GM18868 (cell line): ENCODE measurements at regions not wholly inside any gene's neighbourhood (a gene's known extent, or its start where the extent isn't known, plus 50 kb on each side); places are given as distances from the start of the nearest gene placed in this dataset.

ENCODE experiments used
- ATAC-seq: cut with Tn5 transposase; IDR thresholded peaks from one replicate; pipeline ENCODE4 v1.9.1; 2021; ENCODE audit warnings: mild to moderate bottlenecking, moderate library complexity; ENCODE audit not compliant: unreplicated experiment

DNA sequence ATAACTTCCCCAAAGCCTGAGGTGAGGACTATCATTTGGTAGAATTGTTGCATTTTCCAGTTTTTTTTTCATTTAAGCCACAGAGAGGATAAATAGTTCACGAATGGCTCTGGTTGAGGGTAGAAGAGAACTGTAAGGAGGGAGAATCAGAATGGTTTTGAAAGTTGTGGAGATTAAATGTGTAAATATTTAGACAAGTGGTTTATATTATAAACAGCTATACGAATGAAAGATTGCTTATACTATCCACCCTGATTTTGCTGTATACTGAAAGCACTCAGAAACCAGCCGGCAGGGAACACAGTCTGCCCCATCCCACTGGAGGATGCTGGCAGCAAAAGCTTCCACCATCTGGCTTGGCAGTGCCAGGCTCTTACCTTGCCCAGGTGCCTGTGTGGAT, 341.1 kb downstream of the RAPGEF2 start:
- ATAC-seq = no peak

DNA sequence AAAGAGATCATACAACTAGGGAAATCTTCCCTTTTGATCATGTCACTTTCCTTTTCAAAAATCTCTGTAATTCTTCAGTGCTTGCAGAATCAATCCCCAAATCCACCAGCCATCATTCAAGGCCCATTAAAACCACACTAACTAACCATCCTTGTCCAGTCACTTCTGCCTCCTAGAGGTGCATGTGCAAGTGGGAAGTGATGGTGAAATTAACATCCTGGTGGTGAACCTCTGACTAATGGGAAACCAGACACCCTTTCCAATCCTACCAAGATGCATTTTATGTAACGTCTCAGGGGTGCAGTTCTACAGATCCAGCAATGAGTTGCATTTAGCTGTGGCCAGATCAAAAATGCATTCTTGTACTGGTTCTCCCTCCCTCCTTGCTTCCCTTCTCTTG, 341.8 kb downstream of the RAPGEF2 start:
- ATAC-seq = no peak

DNA sequence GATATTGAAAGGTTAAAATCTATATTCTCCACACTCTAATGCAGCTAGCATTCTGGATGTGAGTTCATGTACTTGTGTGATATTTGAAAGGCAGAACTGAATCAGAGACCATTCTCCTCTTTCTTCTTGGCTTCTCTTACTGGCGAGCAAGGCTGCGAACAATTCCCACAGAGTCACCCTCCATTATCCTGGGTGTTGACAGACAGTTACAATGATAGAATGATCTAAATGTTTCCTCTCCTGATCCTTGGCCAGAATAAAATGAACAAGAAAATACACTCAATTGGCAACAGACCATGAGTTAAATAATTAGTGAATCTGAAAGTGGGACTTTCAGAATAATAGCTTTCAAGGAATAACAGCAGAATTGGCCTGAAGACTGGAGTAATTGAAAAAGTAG, 342.8 kb downstream of the RAPGEF2 start:
- no peak for ATAC-seq

DNA sequence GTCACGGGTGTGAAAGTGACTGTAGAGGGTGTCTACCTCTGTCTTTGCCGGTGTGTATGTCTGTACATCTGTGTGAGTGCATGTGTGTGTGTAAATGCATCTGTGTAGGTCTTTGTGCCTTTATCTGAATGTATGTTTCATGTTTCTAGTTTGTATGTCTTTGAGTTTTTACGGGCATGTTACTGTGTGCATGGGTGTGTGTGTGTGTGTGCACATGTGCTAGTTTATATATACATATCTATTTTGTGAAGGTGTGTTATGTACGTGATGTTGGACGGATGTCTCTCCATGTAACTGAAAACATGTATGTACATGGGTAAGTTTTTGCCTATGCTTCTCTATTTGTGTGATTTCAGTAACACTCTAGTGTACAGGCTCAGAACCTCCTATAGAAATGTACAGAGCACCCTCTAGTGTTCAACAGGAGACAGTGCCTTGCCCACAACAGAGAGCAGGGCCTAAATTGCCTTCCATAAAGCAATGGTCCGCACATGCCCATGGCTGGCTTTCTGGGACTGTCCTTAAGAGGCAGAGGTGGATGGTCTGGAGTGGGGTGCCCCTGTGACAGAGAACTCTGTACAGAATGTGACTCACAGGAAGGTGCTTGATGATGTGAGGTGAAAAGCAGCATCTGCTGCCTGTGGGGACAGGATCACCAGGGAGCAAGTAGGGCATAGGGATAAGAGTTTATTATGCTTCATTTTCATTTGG, 343.5 kb downstream of the RAPGEF2 start:
- peak; percentile 99 for ATAC-seq

DNA sequence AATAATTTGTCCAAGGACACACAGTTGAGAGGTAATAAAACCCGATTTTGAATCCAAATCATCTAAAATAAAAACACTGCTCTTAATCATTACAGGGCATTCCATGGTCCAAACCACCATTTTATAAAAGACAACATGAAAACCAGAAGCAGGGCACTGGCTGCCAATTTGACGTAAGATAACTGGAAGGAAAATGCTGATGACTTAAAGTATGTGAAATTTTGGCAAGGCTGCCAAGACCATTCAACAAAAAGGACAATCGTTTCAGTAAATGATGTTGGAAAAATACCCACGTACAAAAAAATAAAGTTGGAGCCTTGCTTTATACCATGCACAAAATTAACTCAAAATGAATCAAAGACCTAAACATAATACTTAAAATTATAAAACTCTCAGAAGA, 344.4 kb downstream of the RAPGEF2 start:
- ATAC-seq = no peak

DNA sequence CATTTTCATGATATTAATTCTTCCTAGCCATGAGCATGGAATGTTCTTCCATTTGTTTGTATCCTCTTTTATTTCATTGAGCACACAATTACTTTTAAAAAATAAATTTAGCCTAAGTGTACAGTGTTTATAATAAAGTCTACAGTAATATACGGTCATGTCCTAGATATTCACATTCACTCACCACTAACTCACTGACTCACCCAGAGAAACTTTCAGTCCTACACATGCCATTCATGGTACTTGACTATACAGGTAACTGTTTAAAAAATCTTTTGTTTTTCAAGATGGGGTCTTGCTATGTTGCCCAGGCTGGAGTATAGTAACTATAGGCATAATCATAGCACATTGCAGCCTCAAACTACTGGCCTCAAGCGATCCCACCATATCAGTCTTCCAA, 348.1 kb downstream of the RAPGEF2 start:
- no peak for ATAC-seq

DNA sequence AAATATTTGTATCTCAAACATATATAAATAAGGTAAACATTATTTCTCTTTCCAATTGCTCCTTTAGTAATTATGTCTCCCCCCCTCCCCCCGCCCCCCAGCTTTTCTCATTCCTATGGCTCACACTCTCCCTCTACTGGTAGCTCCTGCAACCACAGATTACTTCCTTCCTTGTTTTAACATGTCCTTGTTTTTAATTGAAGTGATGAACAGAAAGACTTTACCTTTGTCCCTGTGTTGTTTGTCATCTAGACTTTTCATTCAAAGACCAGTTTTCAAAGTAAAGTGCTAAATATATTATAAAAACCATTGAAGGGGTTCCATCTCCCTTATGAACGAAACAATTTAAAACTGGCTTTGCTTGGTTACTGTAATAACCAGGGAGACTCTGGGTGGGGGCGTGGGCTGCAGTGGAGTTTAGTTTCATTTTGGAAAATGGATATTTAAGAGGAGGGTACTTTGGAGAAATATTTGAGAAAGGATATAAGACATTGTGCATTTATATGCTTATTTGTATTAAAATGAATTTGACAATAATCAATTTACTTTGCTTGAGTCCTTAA, 352.9 kb downstream of the RAPGEF2 start:
- peak; percentile 79 for ATAC-seq

DNA sequence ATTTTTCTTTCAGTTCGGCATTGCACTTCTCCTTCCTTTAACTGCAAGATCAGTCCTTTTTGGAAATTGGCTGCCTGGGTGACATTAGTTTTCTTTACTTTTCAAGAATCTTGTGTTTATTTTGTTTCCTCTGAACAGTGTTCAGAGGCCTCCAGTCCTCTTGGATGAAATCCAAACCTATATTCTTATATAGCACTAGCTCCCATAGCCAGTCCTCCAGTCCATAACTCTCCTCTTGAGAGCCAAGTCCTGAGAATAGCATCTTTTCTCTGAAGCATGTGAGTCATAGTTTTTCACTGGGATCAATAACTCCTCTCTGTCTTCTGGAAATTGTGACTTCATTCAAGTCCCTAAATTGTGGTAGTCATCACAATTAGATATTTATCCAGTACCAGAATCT, 357.5 kb downstream of the RAPGEF2 start:
- no peak for ATAC-seq

DNA sequence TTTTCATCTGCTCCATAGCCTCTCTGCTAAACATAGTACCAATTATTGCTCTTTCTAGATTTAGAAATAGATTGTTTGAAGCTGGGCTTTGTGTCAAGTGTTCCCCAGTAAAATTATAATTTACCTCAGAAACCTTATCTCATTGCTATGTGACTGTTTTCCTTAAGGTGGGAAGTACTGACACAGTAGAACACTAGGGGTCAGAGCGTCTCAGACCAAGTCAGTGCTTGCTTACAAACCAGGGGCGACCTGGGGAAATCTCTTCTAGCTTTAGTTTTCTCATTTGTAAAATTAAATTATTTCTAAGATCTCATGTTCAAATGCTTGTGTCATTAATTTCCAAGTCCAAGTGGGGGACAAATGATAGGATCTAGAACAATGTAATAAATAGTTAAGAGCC, 360.4 kb downstream of the RAPGEF2 start:
- no peak for ATAC-seq

DNA sequence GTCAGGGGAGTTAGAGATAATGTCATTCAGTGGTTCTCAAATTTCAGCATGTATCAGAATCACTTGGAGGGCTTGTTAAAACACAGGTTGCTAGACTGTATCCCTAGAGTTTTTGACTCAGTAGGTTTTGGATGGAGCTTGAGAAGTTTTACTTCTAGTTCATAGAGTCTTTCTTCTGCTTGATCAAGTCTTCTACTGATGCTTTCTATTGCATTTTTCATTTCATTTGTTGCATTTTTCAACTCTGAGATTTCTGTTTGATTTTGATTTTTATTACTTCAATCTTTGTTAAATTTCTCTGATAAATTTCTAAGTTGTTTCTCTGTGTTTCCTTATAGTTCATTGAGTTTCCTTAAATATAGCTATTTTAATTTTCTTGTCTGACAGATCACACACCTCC, 361.4 kb downstream of the RAPGEF2 start:
- no peak for ATAC-seq

DNA sequence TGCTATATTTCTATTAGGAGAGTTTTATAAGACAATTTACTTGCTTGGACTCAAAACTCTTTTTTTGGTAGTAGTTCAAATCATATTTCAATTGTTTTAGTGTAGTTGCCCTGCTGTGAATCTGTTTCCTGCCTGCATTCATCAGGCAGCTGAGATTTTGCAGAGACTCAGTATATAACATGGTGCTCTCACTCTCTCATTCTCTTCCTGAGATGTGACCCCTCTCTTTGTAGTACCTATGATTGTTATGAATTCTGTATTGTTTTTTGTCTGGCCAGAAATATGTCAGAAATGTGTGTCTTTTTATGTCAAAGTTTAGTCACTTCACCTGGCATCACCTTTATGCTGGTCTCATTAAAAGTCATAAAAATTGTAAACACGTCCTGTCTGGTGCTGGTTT, 374.0 kb downstream of the RAPGEF2 start:
- ATAC-seq = no peak

DNA sequence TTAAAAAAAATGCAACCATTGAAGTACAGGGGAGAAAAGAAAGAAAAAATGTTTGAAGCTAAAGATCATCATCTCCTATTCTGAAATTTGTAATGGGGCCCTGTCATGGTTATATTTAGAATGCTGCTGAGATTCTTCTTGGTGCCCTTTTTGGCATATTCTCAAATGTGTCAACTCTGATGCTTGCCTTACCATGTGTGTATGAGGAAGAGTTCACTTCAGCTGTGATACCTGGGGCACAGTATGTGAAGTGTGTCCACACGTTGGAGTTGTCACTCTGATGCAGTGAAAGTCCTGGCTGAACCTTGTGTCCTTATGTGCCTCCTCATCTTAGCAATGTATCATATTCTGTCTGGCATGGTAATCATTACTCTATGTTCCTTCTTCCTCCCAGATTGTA, 377.9 kb downstream of the RAPGEF2 start:
- no peak for ATAC-seq

DNA sequence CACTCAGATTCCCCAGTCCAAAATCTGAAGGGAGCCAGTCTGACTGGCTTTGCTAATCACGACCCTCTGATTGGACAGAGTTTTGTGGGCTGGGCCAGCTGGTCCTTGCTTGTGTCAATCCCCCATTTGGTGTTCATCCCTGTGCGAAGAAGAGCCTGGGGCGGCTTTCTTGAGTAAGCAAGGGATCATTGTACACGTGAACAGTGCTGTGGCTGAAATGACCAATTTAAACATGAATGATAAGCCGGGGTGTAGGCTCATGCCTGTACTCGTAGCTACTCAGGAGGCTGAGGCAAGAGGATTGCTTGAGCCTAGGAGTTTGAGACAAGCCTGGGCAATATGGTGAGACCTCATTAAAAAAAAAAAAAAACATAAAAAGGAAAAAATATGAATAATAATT, 379.1 kb downstream of the RAPGEF2 start:
- no peak for ATAC-seq

DNA sequence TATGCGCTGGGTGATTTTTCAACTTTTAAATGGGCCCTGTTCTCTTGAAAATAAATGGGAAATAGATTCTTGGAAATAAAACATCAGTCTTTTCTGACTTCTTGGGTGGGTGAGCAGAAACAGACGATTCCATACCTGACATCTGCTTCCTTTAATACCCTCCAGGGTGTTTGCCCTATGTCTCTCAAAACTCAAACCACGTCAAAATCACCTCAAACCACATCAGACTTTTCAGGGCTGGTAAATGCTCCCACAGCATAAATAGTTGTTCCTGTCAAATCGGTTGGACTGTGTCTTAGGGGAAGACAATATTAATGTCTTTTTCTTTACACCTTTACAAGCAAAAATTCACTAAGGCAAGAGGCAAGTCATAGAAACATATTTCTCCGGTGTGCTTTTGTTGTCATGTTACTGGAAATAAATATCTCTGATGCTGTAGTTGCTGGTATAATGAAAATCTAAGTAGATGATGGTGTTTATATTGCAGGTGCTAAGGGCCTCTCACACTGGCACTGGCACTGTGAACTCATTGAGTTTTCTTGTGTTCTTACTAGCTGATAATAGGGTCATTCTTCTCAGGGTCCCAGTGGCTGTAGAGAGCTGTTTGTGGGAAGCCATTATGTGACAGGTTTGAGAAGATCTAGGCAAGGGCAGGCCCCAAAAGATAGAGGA, 380.4 kb downstream of the RAPGEF2 start:
- ATAC-seq = no peak

DNA sequence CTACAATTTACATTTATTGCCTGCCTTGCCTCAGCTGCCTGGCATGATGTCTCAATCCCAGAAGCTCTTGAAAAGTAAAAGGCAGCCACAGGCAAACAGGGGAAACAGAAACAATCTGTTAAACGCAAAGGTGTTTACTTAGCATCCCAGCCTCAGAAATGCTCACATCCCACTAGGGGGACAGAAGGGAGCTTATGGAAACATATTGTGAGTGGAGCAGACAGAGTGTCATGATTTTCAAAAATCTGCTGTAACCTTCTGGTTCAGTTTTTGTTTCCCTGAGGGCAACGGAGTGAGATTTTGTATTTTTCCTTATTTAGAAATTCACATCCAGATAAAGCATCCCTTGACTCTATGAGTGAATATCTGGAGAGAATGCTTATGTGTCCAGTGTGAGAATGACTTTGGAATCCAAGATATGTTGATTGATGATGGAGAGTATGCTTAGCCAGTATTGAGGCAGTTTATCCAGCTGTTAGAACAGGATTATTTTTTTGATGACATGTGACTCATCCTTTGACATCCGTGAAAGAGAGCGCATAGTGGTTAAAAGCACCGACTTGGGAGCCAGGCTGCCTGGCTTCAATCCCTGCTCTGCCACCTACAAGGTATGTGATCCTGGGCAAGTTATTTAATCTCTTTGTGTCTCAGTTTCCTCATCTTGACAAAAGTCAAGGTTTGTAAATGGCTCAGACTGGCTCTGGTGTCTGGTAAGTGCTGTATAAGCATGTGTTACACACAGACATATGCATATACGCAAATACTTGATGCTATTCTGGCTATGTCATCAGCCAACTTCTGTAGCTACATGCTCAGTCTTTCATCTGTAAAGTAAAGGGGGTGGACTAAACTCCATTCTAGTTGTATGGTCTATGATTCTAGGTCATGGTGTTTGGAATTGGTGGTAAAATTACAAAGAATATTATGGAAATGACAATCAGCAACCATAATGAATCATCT, 381.2 kb downstream of the RAPGEF2 start:
- ATAC-seq = no peak

DNA sequence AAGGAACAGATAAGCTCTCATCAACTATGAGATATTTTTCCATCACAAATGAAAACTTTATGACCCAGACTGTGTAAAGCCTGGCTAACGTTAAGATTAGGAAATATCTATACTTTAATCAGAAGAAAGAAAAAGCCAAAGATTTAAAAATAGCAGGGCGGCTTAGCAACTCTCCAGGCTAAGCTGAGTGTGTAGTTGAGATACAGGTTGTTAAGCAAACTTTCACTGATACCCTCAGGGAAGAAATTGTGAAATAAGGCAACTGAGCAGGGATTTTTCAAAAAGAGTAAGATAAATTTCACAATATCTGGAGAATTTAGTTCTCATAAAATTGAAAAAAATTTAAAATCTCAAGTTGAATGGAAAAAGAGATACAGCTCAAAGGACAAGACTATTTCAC, 382.0 kb downstream of the RAPGEF2 start:
- no peak for ATAC-seq

DNA sequence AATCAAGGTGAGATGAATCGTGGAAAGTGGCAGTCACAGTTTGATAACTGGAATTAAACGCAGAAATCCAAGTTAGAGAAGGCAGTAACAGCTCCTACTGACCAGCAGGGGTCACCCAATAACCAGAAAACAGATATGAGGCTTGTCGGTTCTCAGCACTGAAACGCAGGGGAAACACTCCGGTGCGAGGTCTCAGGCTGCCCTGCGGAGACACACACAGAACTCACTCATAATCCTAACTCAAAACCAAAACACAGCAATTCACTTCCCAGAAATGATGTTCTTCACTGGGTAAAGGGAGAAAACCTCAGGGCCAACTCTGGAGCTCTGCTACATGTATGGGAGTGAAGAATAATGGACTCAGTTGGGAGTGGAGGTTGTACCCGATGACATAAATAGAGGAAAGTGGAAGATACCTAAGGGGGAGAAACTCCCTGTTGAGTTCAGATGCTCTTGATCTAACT, 384.4 kb downstream of the RAPGEF2 start:
- ATAC-seq = peak; percentile 99

DNA sequence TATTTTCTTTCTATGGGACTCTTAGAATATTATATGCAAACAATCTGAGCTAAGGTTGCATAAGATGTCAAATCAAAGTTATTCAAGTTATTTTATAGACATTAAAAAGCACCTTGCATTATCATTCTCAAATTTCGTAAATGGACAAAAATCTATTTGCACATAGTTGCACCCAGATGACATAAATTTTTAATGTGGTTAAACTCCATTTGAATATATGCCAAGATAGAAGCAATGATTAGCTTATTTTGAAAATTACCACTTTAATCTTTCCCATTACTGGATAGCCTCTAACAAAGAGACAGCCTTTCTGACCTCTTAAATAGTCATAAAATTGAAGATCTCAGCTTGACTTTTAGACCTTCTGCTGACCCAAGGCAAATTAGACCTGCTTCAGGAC, 386.8 kb downstream of the RAPGEF2 start:
- ATAC-seq = no peak

DNA sequence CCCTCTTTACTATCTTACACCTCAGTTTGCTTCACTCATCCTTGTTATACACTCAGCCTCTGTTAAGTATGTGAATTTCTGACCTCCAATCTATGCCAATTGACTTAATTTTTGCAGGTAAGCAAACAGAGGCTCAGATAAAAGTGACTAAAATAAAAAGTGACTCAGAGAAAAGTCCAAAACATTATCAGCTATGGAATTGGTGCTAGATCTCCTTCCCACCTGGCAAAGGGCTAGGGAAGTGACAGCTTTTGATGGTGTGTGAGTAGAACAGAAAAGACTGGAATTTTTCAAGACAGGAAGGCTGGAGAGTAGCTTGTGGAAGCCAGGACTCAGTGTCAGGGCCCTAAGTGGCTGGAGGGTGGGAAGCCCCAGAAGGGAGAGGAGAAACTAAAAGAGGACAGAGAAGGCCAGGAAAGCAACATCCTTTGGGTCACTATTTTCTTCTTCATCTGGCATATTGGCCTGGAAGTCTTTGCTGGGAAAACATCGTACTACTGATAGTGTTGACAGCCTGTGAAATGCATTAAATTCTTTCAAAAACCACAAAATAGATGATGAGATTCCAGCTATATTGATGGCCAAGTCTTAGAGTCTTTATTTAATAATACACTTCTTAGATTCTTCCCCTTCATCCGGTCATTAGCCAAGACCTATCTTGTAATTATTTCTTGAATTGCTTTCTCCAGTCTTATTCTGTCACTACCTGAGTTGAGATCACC, 392.8 kb downstream of the RAPGEF2 start:
- no peak for ATAC-seq

DNA sequence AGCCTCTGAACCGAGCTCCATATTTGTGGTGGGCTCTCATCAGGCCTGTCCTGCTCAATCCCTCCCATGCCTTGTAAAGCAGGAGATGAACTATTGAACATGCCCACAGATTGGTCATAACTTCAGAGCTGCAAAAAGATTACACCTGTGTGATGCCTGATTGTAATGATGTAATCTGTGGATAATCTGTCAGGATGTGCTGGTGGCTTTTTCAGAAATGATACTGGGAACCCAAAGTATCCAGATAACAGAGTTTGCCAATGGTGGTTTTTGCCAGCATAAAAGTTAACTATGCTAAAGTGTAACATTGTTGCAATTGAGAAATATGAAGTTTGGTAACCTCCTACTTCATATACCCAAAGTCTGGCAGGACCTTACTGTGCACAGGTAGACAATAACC, 393.4 kb downstream of the RAPGEF2 start:
- ATAC-seq = no peak

DNA sequence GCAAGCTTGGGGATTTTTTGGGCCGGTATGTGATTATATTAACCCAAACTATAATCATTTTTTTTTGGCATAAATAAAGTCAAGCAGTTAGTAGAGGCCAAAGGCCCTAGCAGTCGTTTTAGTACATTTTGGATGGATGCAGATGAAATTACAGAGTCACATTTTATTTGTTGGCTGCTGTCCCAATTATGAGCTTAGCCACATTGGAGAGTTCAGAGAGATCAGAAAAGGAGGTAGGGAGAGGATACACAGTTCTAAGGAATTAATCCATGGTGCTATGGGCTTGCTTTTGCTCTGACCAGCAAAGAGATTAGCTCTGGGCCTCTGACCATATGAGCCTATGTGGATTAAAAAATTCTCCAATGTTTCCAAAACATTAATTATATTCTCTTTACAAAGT, 395.1 kb downstream of the RAPGEF2 start:
- ATAC-seq = no peak
